Astrocyte of the spinal cord (primary cell): ENCODE measurements at regions not wholly inside any gene's neighbourhood (a gene's known extent, or its start where the extent isn't known, plus 50 kb on each side); places are given as distances from the start of the nearest gene placed in this dataset.

Experiments
- DNase-seq: peaks from one replicate; pipeline ENCODE4 v3.0.0; 2011; ENCODE audit warnings: low read depth, low spot score
- H3K4me3 ChIP-seq: 2 replicates; pipeline ENCODE4 v1.5.1; 2011; ENCODE audit warnings: low read depth, mild to moderate bottlenecking, low read length, moderate library complexity
- CTCF ChIP-seq: IDR thresholded peaks from 2 replicates; pipeline ENCODE4 v1.5.1; 2012; ENCODE audit warnings: low read depth, mild to moderate bottlenecking, low read length, inconsistent platforms
- in situ Hi-C: cut with HindIII; loops from 2 replicates; pipeline ENCODE4 v1.10.0; 2017; ENCODE audit warnings: low sequenced_read_pairs

- in situ Hi-C loops: no loop called here
- H3K4me3 ChIP-seq: no peak overlapping the region
Observed at GRCh38 chr14:94965551-94966313, 191.6 kb downstream of the DICER1 start.

GRCh38 chr14:94964931-94965330 lies 192.4 kb downstream of the DICER1 start:
- no peak overlapping the region for H3K4me3 ChIP-seq
- no peak for TF ChIP-seq CTCF
- in situ Hi-C loops: no loop called here
- DNase-seq: no peak

More at GRCh38 chr14:94965551-94966313, 191.6 kb downstream of the DICER1 start:
- TF ChIP-seq CTCF: no peak
- DNase-seq: no peak

- no peak for TF ChIP-seq CTCF
- DNase-seq: no peak
- no peak overlapping the region for H3K4me3 ChIP-seq
- in situ Hi-C loops: no loop called here
Observed at GRCh38 chr14:94964181-94964580, 193.1 kb downstream of the DICER1 start.

- TF ChIP-seq CTCF: no peak
- no peak for DNase-seq
Observed at GRCh38 chr14:94963051-94963450, 193.1 kb upstream of the GSC start.

GRCh38 chr14:94962166-94962575 lies 192.3 kb upstream of the GSC start:
- H3K4me3 ChIP-seq: no peak overlapping the region
- in situ Hi-C loops: no loop called here
- no peak for TF ChIP-seq CTCF
- no peak for DNase-seq

More at GRCh38 chr14:94963051-94963450, 193.1 kb upstream of the GSC start:
- in situ Hi-C loops: no loop called here
- no peak overlapping the region for H3K4me3 ChIP-seq

- in situ Hi-C loops: no loop called here
- DNase-seq: no peak
- H3K4me3 ChIP-seq: no peak overlapping the region
- TF ChIP-seq CTCF: no peak
Observed at GRCh38 chr14:94961386-94962165, 191.7 kb upstream of the GSC start.
